K562 (cell line): ENCODE measurements at regions not wholly inside any gene's neighbourhood (a gene's known extent, or its start where the extent isn't known, plus 50 kb on each side); places are given as distances from the start of the nearest gene placed in this dataset.

Source experiments
- BCLAF1 ChIP-seq, 2 experiments: fragments of 450-650 bp in 1 of 2; IDR thresholded peaks; 2 replicates each; pipeline ENCODE4 v1.6.1; 2011 to 2017; ENCODE audit warnings: low read depth in 2 of 2, antibody characterized with exemption in 1 of 2, borderline replicate concordance in 1 of 2, low read length in 1 of 2, mild to moderate bottlenecking in 1 of 2, mixed read lengths in 1 of 2; ENCODE audit not compliant: control insufficient read depth in 1 of 2
- BRF2 ChIP-seq: IDR thresholded peaks from 3 replicates; pipeline ENCODE4 v1.6.1; 2011; ENCODE audit warnings: borderline replicate concordance, mild to moderate bottlenecking; ENCODE audit not compliant: insufficient read length, insufficient read depth
- CBX1 ChIP-seq: sonication (generic); IDR thresholded peaks from 2 replicates; pipeline ENCODE4 v1.6.1; 2016; ENCODE audit warnings: antibody characterized with exemption, low read depth, mild to moderate bottlenecking
- HMBOX1 ChIP-seq: sonication (generic); IDR thresholded peaks from 2 replicates; pipeline ENCODE4 v1.6.1; 2016
- IRF2 ChIP-seq: sonication (generic); formaldehyde crosslinking; IDR thresholded peaks from 2 replicates; pipeline ENCODE4 v1.8.1; 2022; ENCODE audit warnings: mild to moderate bottlenecking, missing genetic modification reagents
- NFIX ChIP-seq: fragments of 250-450 bp; sonication (Bioruptor Pico); IDR thresholded peaks from 2 replicates; pipeline ENCODE4 v1.4.0; 2020; ENCODE audit warnings: low read depth, mild to moderate bottlenecking, moderate library complexity
- SMARCC2 ChIP-seq: fragments of 450-650 bp; IDR thresholded peaks from 2 replicates; pipeline ENCODE4 v1.6.1; 2017; ENCODE audit warnings: antibody characterized with exemption, moderate library complexity, mild to moderate bottlenecking, low read depth
- U2AF2 ChIP-seq: fragments of 200-400 bp; formaldehyde crosslinking; optimal IDR thresholded peaks from 2 replicates; pipeline ENCODE3; 2017; ENCODE audit warnings: low read depth, mild to moderate bottlenecking, low read length
- USF2 ChIP-seq: sonication (generic); formaldehyde crosslinking; IDR thresholded peaks from 2 replicates; pipeline ENCODE4 v1.5.0; 2020; ENCODE audit warnings: missing genetic modification reagents
- ZBTB1 ChIP-seq: sonication (generic); formaldehyde crosslinking; IDR thresholded peaks from 2 replicates; pipeline ENCODE4 v1.8.1; 2023; ENCODE audit warnings: missing genetic modification reagents, low read depth, mild to moderate bottlenecking, borderline replicate concordance
- ZNF124 ChIP-seq: sonication (generic); formaldehyde crosslinking; IDR thresholded peaks from 2 replicates; pipeline ENCODE4 v1.8.1; 2022; ENCODE audit warnings: missing genetic modification reagents
- ZNF740 ChIP-seq, 3 experiments: fragments of 200-800 bp in 1 of 3; sonication (Bioruptor generic) in 1 of 3; sonication (generic) in 1 of 3; formaldehyde crosslinking in 1 of 3; IDR thresholded peaks; 2 replicates each; pipeline versions ENCODE4 v1.6.1 to v1.8.0; 2016 to 2022; ENCODE audit warnings: mild to moderate bottlenecking in 2 of 3, missing compliant biosample characterization in 2 of 3, missing genetic modification characterization in 2 of 3, missing genetic modification reagents in 1 of 3

- TF ChIP-seq USF2 (CRISPR knock-in tag) = peak; percentile 25
- TF ChIP-seq NFIX = no peak
- no peak for TF ChIP-seq BCLAF1 (IDR thresholded peaks at IDR 0.05; ENCODE audit: borderline replicate concordance in 1 of 2, control insufficient read depth in 1 of 2, low read depth in 2 of 2, low read length in 1 of 2)
- no peak for TF ChIP-seq ZBTB1 (CRISPR knock-in tag)
- TF ChIP-seq ZNF124 = no peak
- no peak for TF ChIP-seq BRF2
- no peak for TF ChIP-seq SMARCC2
- peak; percentile 14; the same call in 1 of the 2 replicates for TF ChIP-seq HMBOX1
- no peak for TF ChIP-seq CBX1
- no peak for TF ChIP-seq IRF2
- no peak for TF ChIP-seq ZNF740 (CRISPR knock-in tag; IDR thresholded peaks at IDR 0.05)
- TF ChIP-seq ZNF740 (tag; IDR thresholded peaks at IDR 0.05) = no peak
- TF ChIP-seq U2AF2 = no peak
These were observed 215.2 kb upstream of the GK2 start (continued) for GRCh38 chr4:79623021-79623870.
